Activated CD8-positive, alpha-beta T cell treated with anti-CD3 and anti-CD28 coated beads for 36 hours (primary cell): ENCODE measurements at regions not wholly inside any gene's neighbourhood (a gene's known extent, or its start where the extent isn't known, plus 50 kb on each side); places are given as distances from the start of the nearest gene placed in this dataset.
"Not testable (repeated sequence)": the region's sequence is repeated elsewhere in the genome, so short reads cannot be mapped to it uniquely, and the experiment has no call there.

ENCODE experiments used
- ATAC-seq: fragments of 200-7000 bp; cut with Tn5 transposase; one replicate; pipeline ENCODE4 v1.10.0; 2021; ENCODE audit warnings: mild to moderate bottlenecking, moderate library complexity
- CTCF ChIA-PET: fragments of 350-600 bp; sonication (Branson Sonifier 250); formaldehyde crosslinking; loops from one replicate; lab custom pipeline; 2021; ENCODE audit warnings: antibody characterized with exemption; lab: Charles Lee
- POLR2A ChIA-PET: fragments of 350-600 bp; sonication (Branson Sonifier 250); formaldehyde crosslinking; loops from one replicate; lab custom pipeline; 2021; ENCODE audit warnings: antibody characterized with exemption; lab: Charles Lee
- DNase-seq: peaks from one replicate; pipeline ENCODE4 v3.0.0-alpha.2; 2020
- H3K27ac Mint-ChIP-seq: one replicate; pipeline ENCODE4 v1.8.0; 2021; ENCODE audit warnings: mild to moderate bottlenecking, mixed read lengths
- H3K27me3 Mint-ChIP-seq: one replicate; pipeline ENCODE4 v1.8.0; 2021; ENCODE audit warnings: mixed read lengths
- H3K36me3 Mint-ChIP-seq: one replicate; pipeline ENCODE4 v1.8.0; 2021; ENCODE audit warnings: low read depth, mixed read lengths
- H3K4me1 Mint-ChIP-seq: one replicate; pipeline ENCODE4 v1.8.0; 2021; ENCODE audit warnings: low read depth, mixed read lengths
- H3K4me3 Mint-ChIP-seq: one replicate; pipeline ENCODE4 v1.8.0; 2021; ENCODE audit warnings: mild to moderate bottlenecking, moderate library complexity, mixed read lengths
- H3K9me3 Mint-ChIP-seq: one replicate; pipeline ENCODE4 v1.8.0; 2021; ENCODE audit warnings: mixed read lengths
- CTCF ChIP-seq: fragments of 200-600 bp; IDR thresholded peaks from one replicate; pipeline ENCODE4 v1.8.0; 2022; ENCODE audit warnings: antibody characterized with exemption, mild to moderate bottlenecking
- intact Hi-C: fragments of 100-400 bp; cut with micrococcal nuclease; formaldehyde crosslinking; loops from one replicate; pipeline ENCODE4 v1.10.0; 2022

- Mint-ChIP-seq H3K4me3 (no peak overlapping the region), H3K4me1 (no peaks in the 10 kb centered on the region), H3K27ac (no peak overlapping the region), H3K36me3 (no peaks in the 10 kb centered on the region), H3K9me3 (peaks cover 1% of the 10 kb centered on the region), H3K27me3 (peaks cover 7% of the 10 kb centered on the region)
- ChIA-PET POLR2A (no interaction called here), CTCF (no interaction called here)
- ATAC-seq (no peak), DNase-seq (no peak)
- TF ChIP-seq CTCF, result no peak
- intact Hi-C loops, result no loop called here
Observed at GRCh38 chr1:241447031-241447644, 72.4 kb downstream of the FH start.

- intact Hi-C loops, result no loop called here
Observed at GRCh38 chr1:241444836-241445235, 74.7 kb downstream of the FH start.

GRCh38 chr1:241443561-241443960 is 76.0 kb downstream of the FH start:
- H3K9me3 Mint-ChIP-seq, result peaks cover 1% of the 10 kb centered on the region
- no peak for DNase-seq
- intact Hi-C loops, result no loop called here
- no peak overlapping the region for H3K27ac Mint-ChIP-seq
- ATAC-seq, result no peak
- TF ChIP-seq CTCF, result no peak
- no peaks in the 10 kb centered on the region for H3K4me1 Mint-ChIP-seq
- CTCF ChIA-PET, result interaction anchor here (0.7 kb wide), 1 partner anchor 42 kb away, joined by 3 read pairs; no protein-coding TSS in a partner anchor
- POLR2A ChIA-PET, result no interaction called here
- no peak overlapping the region for H3K4me3 Mint-ChIP-seq
- no peaks in the 10 kb centered on the region for H3K36me3 Mint-ChIP-seq
- peaks cover 11% of the 10 kb centered on the region for H3K27me3 Mint-ChIP-seq

More at GRCh38 chr1:241444836-241445235, 74.7 kb downstream of the FH start:
- H3K36me3 Mint-ChIP-seq, result no peaks in the 10 kb centered on the region
- H3K27me3 Mint-ChIP-seq, result peaks cover 8% of the 10 kb centered on the region
- ChIA-PET CTCF (interaction anchor here (0.7 kb wide), 1 partner anchor 59 kb away, joined by 4 read pairs; no protein-coding TSS in a partner anchor), POLR2A (no interaction called here)
- H3K4me3 Mint-ChIP-seq, result no peak overlapping the region
- H3K9me3 Mint-ChIP-seq, result peaks cover 1% of the 10 kb centered on the region
- no peaks in the 10 kb centered on the region for H3K4me1 Mint-ChIP-seq
- no peak for ATAC-seq
- DNase-seq, result no peak
- no peak for TF ChIP-seq CTCF
- H3K27ac Mint-ChIP-seq, result no peak overlapping the region

GRCh38 chr1:241442686-241443085 is 76.9 kb downstream of the FH start:
- ChIA-PET POLR2A (interaction anchor here (0.5 kb wide), 1 partner anchor 349 kb away, joined by 3 read pairs; no protein-coding TSS in a partner anchor), CTCF (interaction anchor here (0.7 kb wide), 1 partner anchor 42 kb away, joined by 3 read pairs; no protein-coding TSS in a partner anchor)
- DNase-seq (no peak), ATAC-seq (no peak)
- peaks cover 1% of the 10 kb centered on the region for H3K9me3 Mint-ChIP-seq
- no peaks in the 10 kb centered on the region for H3K36me3 Mint-ChIP-seq
- H3K4me1 Mint-ChIP-seq, result no peaks in the 10 kb centered on the region
- H3K27me3 Mint-ChIP-seq, result peaks cover 9% of the 10 kb centered on the region
- H3K4me3 Mint-ChIP-seq, result no peak overlapping the region
- no peak overlapping the region for H3K27ac Mint-ChIP-seq
- intact Hi-C loops, result no loop called here
- no peak for TF ChIP-seq CTCF

GRCh38 chr1:241440904-241441303 is 78.7 kb downstream of the FH start:
- DNase-seq (no peak), ATAC-seq (no peak)
- H3K27ac Mint-ChIP-seq, result no peak overlapping the region
- no peaks in the 10 kb centered on the region for H3K36me3 Mint-ChIP-seq
- POLR2A ChIA-PET, result no interaction called here
- TF ChIP-seq CTCF, result no peak
- H3K9me3 Mint-ChIP-seq, result peaks cover 1% of the 10 kb centered on the region
- CTCF ChIA-PET, result no interaction called here
- peaks cover 7% of the 10 kb centered on the region for H3K27me3 Mint-ChIP-seq
- H3K4me1 Mint-ChIP-seq, result no peaks in the 10 kb centered on the region
- no peak overlapping the region for H3K4me3 Mint-ChIP-seq
- intact Hi-C loops, result no loop called here

GRCh38 chr1:241438686-241439085 is 80.9 kb downstream of the FH start:
- H3K9me3 Mint-ChIP-seq, H3K36me3 Mint-ChIP-seq, intact Hi-C loops, H3K4me3 Mint-ChIP-seq, H3K27ac Mint-ChIP-seq, ATAC-seq, H3K4me1 Mint-ChIP-seq, CTCF ChIA-PET, DNase-seq: not testable (repeated sequence)
- H3K27me3 Mint-ChIP-seq, result peaks cover 13% of the 10 kb centered on the region
- POLR2A ChIA-PET, result interaction anchor here (0.5 kb wide), 1 partner anchor 706 kb away, joined by 3 read pairs; no protein-coding TSS in a partner anchor
